ENCODE measurements at regions not wholly inside any gene's neighbourhood (a gene's known extent, or its start where the extent isn't known, plus 50 kb on each side); places are given as distances from the start of the nearest gene placed in this dataset.

GRCh38 chr21:35408401-35408800 lies 359.3 kb upstream of the RUNX1 start:
- H3K4me3 Mint-ChIP-seq: no peak overlapping the region

GRCh38 chr21:35406635-35407034 lies 357.5 kb upstream of the RUNX1 start:
- no peaks in the 10 kb centered on the region for H3K36me3 Mint-ChIP-seq (ENCODE audit: low read depth)
- intact Hi-C loops (cut with micrococcal nuclease): no loop called here
- H3K9me3 Mint-ChIP-seq: no peaks in the 10 kb centered on the region
- H3K4me3 Mint-ChIP-seq: no peak overlapping the region
- DNase-seq (ENCODE audit: low spot score): no peak
- peaks cover 7% of the 10 kb centered on the region for H3K27me3 Mint-ChIP-seq (ENCODE audit: insufficient read depth)
- H3K27ac Mint-ChIP-seq: no peak overlapping the region
- no peaks in the 10 kb centered on the region for H3K4me1 Mint-ChIP-seq (ENCODE audit: low read depth)

More at GRCh38 chr21:35408401-35408800, 359.3 kb upstream of the RUNX1 start:
- Mint-ChIP-seq H3K27me3 (ENCODE audit: insufficient read depth) (peaks cover 10% of the 10 kb centered on the region), H3K9me3 (no peaks in the 10 kb centered on the region), H3K27ac (no peak overlapping the region), H3K36me3 (ENCODE audit: low read depth) (no peaks in the 10 kb centered on the region), H3K4me1 (ENCODE audit: low read depth) (no peaks in the 10 kb centered on the region)
- DNase-seq (ENCODE audit: low spot score): no peak
- intact Hi-C loops (cut with micrococcal nuclease): no loop called here

GRCh38 chr21:35405981-35406380 lies 356.9 kb upstream of the RUNX1 start:
- Mint-ChIP-seq H3K4me3 (no peak overlapping the region), H3K9me3 (no peaks in the 10 kb centered on the region), H3K36me3 (ENCODE audit: low read depth) (no peaks in the 10 kb centered on the region), H3K27ac (no peak overlapping the region), H3K27me3 (ENCODE audit: insufficient read depth) (peaks cover 5% of the 10 kb centered on the region), H3K4me1 (ENCODE audit: low read depth) (no peaks in the 10 kb centered on the region)
- intact Hi-C loops (cut with micrococcal nuclease): no loop called here
- DNase-seq (ENCODE audit: low spot score): no peak

- Mint-ChIP-seq H3K27me3 (ENCODE audit: insufficient read depth) (peaks cover 5% of the 10 kb centered on the region), H3K27ac (no peak overlapping the region), H3K4me1 (ENCODE audit: low read depth) (peaks cover 12% of the 10 kb centered on the region), H3K9me3 (no peaks in the 10 kb centered on the region), H3K36me3 (ENCODE audit: low read depth) (no peaks in the 10 kb centered on the region), H3K4me3 (no peak overlapping the region)
- intact Hi-C loops (cut with micrococcal nuclease): loop anchor here (5.0 kb wide), 2 partner anchors 182 to 433 kb away; no protein-coding TSS in a partner anchor
- DNase-seq (ENCODE audit: low spot score): no peak
Observed at GRCh38 chr21:35404247-35404646, 355.1 kb upstream of the RUNX1 start.

- intact Hi-C loops (cut with micrococcal nuclease): loop anchor here (5.0 kb wide), 2 partner anchors 180 to 435 kb away; no protein-coding TSS in a partner anchor
- no peaks in the 10 kb centered on the region for H3K36me3 Mint-ChIP-seq (ENCODE audit: low read depth)
- H3K27ac Mint-ChIP-seq: no peak overlapping the region
- H3K4me1 Mint-ChIP-seq (ENCODE audit: low read depth): peaks cover 23% of the 10 kb centered on the region
- H3K4me3 Mint-ChIP-seq: no peak overlapping the region
- peaks cover 3% of the 10 kb centered on the region for H3K27me3 Mint-ChIP-seq (ENCODE audit: insufficient read depth)
- H3K9me3 Mint-ChIP-seq: no peaks in the 10 kb centered on the region
- no peak for DNase-seq (ENCODE audit: low spot score)
Observed at GRCh38 chr21:35402061-35402460, 353.0 kb upstream of the RUNX1 start.

- H3K4me3 Mint-ChIP-seq: no peak overlapping the region
- H3K27me3 Mint-ChIP-seq (ENCODE audit: insufficient read depth): peaks cover 3% of the 10 kb centered on the region
- H3K9me3 Mint-ChIP-seq: no peaks in the 10 kb centered on the region
- intact Hi-C loops (cut with micrococcal nuclease): loop anchor here (2.0 to 5.0 kb wide), 4 partner anchors 179 to 601 kb away; no protein-coding TSS in a partner anchor
- DNase-seq (ENCODE audit: low spot score): no peak
- peaks cover 23% of the 10 kb centered on the region for H3K4me1 Mint-ChIP-seq (ENCODE audit: low read depth)
- no peaks in the 10 kb centered on the region for H3K36me3 Mint-ChIP-seq (ENCODE audit: low read depth)
- H3K27ac Mint-ChIP-seq: no peak overlapping the region
Observed at GRCh38 chr21:35401476-35401875, 352.4 kb upstream of the RUNX1 start.

GRCh38 chr21:35400233-35400939 lies 351.3 kb upstream of the RUNX1 start:
- Mint-ChIP-seq H3K27me3 (ENCODE audit: insufficient read depth) (no peaks in the 10 kb centered on the region), H3K9me3 (no peaks in the 10 kb centered on the region), H3K4me3 (no peak overlapping the region), H3K27ac (no peak overlapping the region), H3K36me3 (ENCODE audit: low read depth) (no peaks in the 10 kb centered on the region), H3K4me1 (ENCODE audit: low read depth) (peaks cover 23% of the 10 kb centered on the region)
- intact Hi-C loops (cut with micrococcal nuclease): loop anchor here (1.0 to 5.0 kb wide), 11 partner anchors 58 to 707 kb away; no protein-coding TSS in a partner anchor
- peak; percentile 9 for DNase-seq (ENCODE audit: low spot score)

- DNase-seq (ENCODE audit: low spot score): no peak
- Mint-ChIP-seq H3K36me3 (ENCODE audit: low read depth) (no peaks in the 10 kb centered on the region), H3K4me1 (ENCODE audit: low read depth) (peaks cover 23% of the 10 kb centered on the region), H3K27ac (no peak overlapping the region), H3K4me3 (no peak overlapping the region), H3K27me3 (ENCODE audit: insufficient read depth) (no peaks in the 10 kb centered on the region), H3K9me3 (no peaks in the 10 kb centered on the region)
- intact Hi-C loops (cut with micrococcal nuclease): loop anchor here (1.0 to 5.0 kb wide), 11 partner anchors 57 to 706 kb away; no protein-coding TSS in a partner anchor
Observed at GRCh38 chr21:35399706-35400105, 350.6 kb upstream of the RUNX1 start.

- Mint-ChIP-seq H3K4me3 (no peak overlapping the region), H3K4me1 (ENCODE audit: low read depth) (peaks cover 29% of the 10 kb centered on the region), H3K9me3 (no peaks in the 10 kb centered on the region), H3K27ac (peak overlapping the region; percentile 52), H3K36me3 (ENCODE audit: low read depth) (no peaks in the 10 kb centered on the region), H3K27me3 (ENCODE audit: insufficient read depth) (no peaks in the 10 kb centered on the region)
- intact Hi-C loops (cut with micrococcal nuclease): no loop called here
- DNase-seq (ENCODE audit: low spot score): no peak
Observed at GRCh38 chr21:35399002-35399530, 350.0 kb upstream of the RUNX1 start.

GRCh38 chr21:35398346-35398982 lies 349.4 kb upstream of the RUNX1 start:
- intact Hi-C loops (cut with micrococcal nuclease): no loop called here
- peaks cover 29% of the 10 kb centered on the region for H3K4me1 Mint-ChIP-seq (ENCODE audit: low read depth)
- H3K36me3 Mint-ChIP-seq (ENCODE audit: low read depth): no peaks in the 10 kb centered on the region
- no peaks in the 10 kb centered on the region for H3K27me3 Mint-ChIP-seq (ENCODE audit: insufficient read depth)
- no peak overlapping the region for H3K27ac Mint-ChIP-seq
- no peak overlapping the region for H3K4me3 Mint-ChIP-seq
- DNase-seq (ENCODE audit: low spot score): no peak
- H3K9me3 Mint-ChIP-seq: no peaks in the 10 kb centered on the region

GRCh38 chr21:35397781-35398180 lies 348.7 kb upstream of the RUNX1 start:
- Mint-ChIP-seq H3K4me3 (no peak overlapping the region), H3K4me1 (ENCODE audit: low read depth) (peaks cover 29% of the 10 kb centered on the region), H3K9me3 (no peaks in the 10 kb centered on the region), H3K36me3 (ENCODE audit: low read depth) (no peaks in the 10 kb centered on the region), H3K27ac (no peak overlapping the region), H3K27me3 (ENCODE audit: insufficient read depth) (no peaks in the 10 kb centered on the region)
- intact Hi-C loops (cut with micrococcal nuclease): no loop called here
- no peak for DNase-seq (ENCODE audit: low spot score)

- Mint-ChIP-seq H3K9me3 (peaks cover 5% of the 10 kb centered on the region), H3K4me3 (no peak overlapping the region), H3K36me3 (ENCODE audit: low read depth) (no peaks in the 10 kb centered on the region), H3K27ac (no peak overlapping the region), H3K27me3 (ENCODE audit: insufficient read depth) (no peaks in the 10 kb centered on the region), H3K4me1 (ENCODE audit: low read depth) (peaks cover 36% of the 10 kb centered on the region)
- intact Hi-C loops (cut with micrococcal nuclease): no loop called here
- no peak for DNase-seq (ENCODE audit: low spot score)
Observed at GRCh38 chr21:35396655-35397054, 347.6 kb upstream of the RUNX1 start.

GRCh38 chr21:35395728-35396127 lies 346.6 kb upstream of the RUNX1 start:
- Mint-ChIP-seq H3K27me3 (ENCODE audit: insufficient read depth) (no peaks in the 10 kb centered on the region), H3K4me1 (ENCODE audit: low read depth) (peaks cover 41% of the 10 kb centered on the region), H3K9me3 (peaks cover 8% of the 10 kb centered on the region), H3K27ac (no peak overlapping the region), H3K4me3 (no peak overlapping the region), H3K36me3 (ENCODE audit: low read depth) (peaks cover 1% of the 10 kb centered on the region)
- intact Hi-C loops (cut with micrococcal nuclease): loop anchor here (1.0 kb wide), 1 partner anchor 346 kb away; the partner anchor contains the start of gene RUNX1
- no peak for DNase-seq (ENCODE audit: low spot score)
